GDM1 (cell line): ENCODE measurements at regions not wholly inside any gene's neighbourhood (a gene's known extent, or its start where the extent isn't known, plus 50 kb on each side); places are given as distances from the start of the nearest gene placed in this dataset.
"Not testable (repeated sequence)": the region's sequence is repeated elsewhere in the genome, so short reads cannot be mapped to it uniquely, and the experiment has no call there.

Source experiments
- DNase-seq: peaks from one replicate; lab custom pipeline; 2025; lab: John Stamatoyannopoulos, UW

GRCh38 chr9:117649126-117649525, 55.1 kb upstream of the TLR4 start:
- DNase-seq: no peak

GRCh38 chr9:117644932-117645636, 59.1 kb upstream of the TLR4 start:
- no peak for DNase-seq

- peak; percentile 54 for DNase-seq
Observed at GRCh38 chr9:117644133-117644931, 59.9 kb upstream of the TLR4 start.

GRCh38 chr9:117643288-117643654, 60.9 kb upstream of the TLR4 start:
- no peak for DNase-seq

- not testable (repeated sequence) for DNase-seq
Observed at GRCh38 chr9:117642571-117643287, 61.5 kb upstream of the TLR4 start.

- DNase-seq: no peak
Observed at GRCh38 chr9:117636681-117637080, 67.5 kb upstream of the TLR4 start.

- no peak for DNase-seq
Observed at GRCh38 chr9:117625154-117625553, 79.0 kb upstream of the TLR4 start.

- no peak for DNase-seq
Observed at GRCh38 chr9:117624106-117624505, 80.1 kb upstream of the TLR4 start.

GRCh38 chr9:117622347-117622746, 81.9 kb upstream of the TLR4 start:
- DNase-seq: no peak

GRCh38 chr9:117616431-117616831, 87.8 kb upstream of the TLR4 start:
- no peak for DNase-seq

- no peak for DNase-seq
Observed at GRCh38 chr9:117612317-117612716, 91.9 kb upstream of the TLR4 start.

- no peak for DNase-seq
Observed at GRCh38 chr9:117597977-117598376, 106.2 kb upstream of the TLR4 start.

- no peak for DNase-seq
Observed at GRCh38 chr9:117596678-117597077, 107.5 kb upstream of the TLR4 start.

GRCh38 chr9:117595650-117596049, 108.6 kb upstream of the TLR4 start:
- DNase-seq: no peak

- DNase-seq: no peak
Observed at GRCh38 chr9:117587263-117587662, 116.9 kb upstream of the TLR4 start.

- no peak for DNase-seq
Observed at GRCh38 chr9:117574099-117574498, 130.1 kb upstream of the TLR4 start.

- DNase-seq: no peak
Observed at GRCh38 chr9:117564839-117565238, 139.4 kb upstream of the TLR4 start.

GRCh38 chr9:117561761-117562160, 142.4 kb upstream of the TLR4 start:
- DNase-seq: no peak

GRCh38 chr9:117555964-117556629, 141.2 kb upstream of the ASTN2 start:
- no peak for DNase-seq

GRCh38 chr9:117552811-117553210, 138.0 kb upstream of the ASTN2 start:
- DNase-seq: no peak

- DNase-seq: no peak
Observed at GRCh38 chr9:117551171-117551570, 136.3 kb upstream of the ASTN2 start.

GRCh38 chr9:117549444-117549843, 134.6 kb upstream of the ASTN2 start:
- DNase-seq: no peak
